Stimulated activated CD4-positive, alpha-beta T cell treated with anti-CD3 and anti-CD28 coated beads, Interleukin-2, amount 100 ng/mL, for 24 hours (primary cell): ENCODE measurements at regions not wholly inside any gene's neighbourhood (a gene's known extent, or its start where the extent isn't known, plus 50 kb on each side); places are given as distances from the start of the nearest gene placed in this dataset.
"Not testable (repeated sequence)": the region's sequence is repeated elsewhere in the genome, so short reads cannot be mapped to it uniquely, and the experiment has no call there.

ENCODE experiments used
- DNase-seq, 2 donors: peaks; one replicate each; pipeline ENCODE4 v3.0.0-alpha.2; 2020

DNA sequence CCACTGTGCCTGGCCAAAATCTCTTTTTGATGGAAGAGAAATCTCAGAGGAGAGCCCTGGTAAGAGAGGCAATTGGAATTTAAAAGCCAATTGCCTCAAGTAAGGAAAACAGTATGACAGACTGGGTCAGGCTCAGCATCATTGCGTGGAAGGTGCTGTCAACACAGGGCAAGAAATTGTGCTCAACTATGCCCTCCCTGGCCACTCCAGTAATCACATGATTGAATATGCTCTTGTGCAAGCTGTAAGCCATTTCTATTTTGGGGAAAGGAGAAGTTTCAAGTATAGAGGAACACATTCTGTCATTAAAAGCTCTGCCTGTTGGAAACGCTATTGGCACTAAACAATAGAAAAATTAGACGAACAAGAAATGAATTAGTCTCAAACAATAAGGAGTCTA lies 1127.7 kb downstream of the REEP3 start:
- DNase-seq = no peak

DNA sequence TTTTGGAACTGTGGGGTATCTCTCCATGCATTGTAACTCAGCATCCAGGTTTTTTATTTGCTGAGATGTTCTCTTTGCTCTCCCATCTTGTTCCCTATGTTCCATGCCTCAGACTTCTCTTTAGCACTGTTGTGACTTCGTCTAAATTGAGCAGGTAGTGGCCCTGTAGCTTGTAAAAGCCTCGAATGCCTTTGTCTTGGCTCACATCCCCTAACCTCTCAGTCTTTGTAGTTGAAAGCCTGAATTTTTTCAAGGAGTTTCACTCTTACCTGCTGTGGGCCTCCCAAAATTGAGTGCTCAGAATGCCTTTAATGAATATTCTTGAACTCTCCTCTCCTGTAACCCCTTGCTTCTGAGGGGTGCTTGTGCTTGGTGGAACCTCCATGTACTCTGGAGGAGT lies 1137.3 kb downstream of the REEP3 start:
- DNase-seq = no peak

DNA sequence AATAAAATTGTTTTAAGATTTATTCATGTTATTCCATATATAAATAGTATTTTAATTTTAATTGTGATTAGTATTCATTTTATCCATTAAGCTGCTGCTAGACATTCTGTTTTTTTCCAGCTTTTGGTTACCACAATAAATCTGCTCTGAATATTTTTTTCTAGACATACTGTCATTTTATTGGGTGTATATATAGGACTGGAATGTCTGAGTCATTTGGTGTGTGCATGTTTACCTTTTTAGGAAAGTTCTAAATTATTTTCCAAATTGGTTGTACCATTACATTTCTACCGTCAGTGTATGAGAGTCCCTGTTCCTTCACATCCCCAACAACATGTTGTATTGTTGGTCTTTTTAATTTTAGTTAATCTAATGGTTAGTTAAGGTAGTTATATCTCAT lies 1138.1 kb downstream of the REEP3 start:
- no peak for DNase-seq

DNA sequence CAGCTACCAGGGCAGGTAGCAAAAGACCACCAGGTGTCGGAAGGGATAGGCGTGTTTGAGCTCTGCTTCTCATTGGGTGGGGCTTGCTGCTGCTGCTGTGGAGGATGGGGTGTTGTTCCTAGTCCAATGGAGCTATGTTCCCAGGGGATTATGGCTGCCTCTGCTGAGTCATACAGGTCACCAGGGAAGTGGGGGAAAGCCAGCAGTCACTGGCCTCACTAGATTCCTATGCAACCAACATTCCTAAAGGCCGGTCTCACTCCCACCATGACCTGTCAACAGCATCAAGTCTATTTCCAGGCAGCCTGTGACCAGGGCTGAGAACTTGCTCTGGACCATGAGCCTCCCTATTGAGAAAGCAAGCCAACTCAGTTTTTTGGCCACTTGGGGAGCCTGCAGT lies 1160.8 kb downstream of the REEP3 start:
- DNase-seq = no peak

DNA sequence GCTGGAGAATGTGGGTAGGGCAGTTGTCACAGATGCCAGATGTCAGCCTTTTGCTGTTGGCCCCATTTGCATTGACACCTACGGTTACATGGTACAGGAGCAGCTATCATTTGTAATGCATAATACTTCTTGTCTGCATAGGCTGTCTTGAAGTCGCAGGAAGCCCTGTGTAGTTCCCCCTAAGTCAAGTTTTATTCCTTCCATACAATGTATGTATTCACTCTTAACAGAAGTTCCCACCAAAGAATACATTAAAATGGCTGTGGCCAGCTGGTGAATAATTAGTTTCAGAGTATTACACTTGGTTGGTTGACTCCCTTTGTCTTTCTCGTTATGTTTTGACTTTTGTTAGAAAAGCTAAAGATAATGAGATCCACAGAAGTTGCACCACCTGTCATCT lies 1169.0 kb downstream of the REEP3 start:
- no peak for DNase-seq

DNA sequence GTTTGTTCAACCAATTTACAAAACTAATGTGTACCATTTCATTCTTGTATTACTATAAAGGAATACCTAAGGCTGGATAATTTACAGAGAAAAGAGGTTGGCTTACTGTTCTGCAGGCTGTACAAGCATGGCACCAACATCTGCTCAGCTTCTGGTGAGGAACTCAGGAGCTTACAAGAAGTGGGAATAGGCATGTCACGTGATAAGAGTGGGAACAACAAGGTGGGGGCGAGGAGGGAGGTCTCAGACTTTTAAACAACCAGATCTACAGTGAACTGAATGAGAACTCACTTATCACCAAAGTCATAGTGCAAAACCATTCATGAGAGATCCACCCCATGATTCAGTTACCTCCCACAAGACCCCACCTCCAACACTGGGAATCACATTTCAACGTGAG lies 1178.0 kb downstream of the REEP3 start:
- DNase-seq = no peak

DNA sequence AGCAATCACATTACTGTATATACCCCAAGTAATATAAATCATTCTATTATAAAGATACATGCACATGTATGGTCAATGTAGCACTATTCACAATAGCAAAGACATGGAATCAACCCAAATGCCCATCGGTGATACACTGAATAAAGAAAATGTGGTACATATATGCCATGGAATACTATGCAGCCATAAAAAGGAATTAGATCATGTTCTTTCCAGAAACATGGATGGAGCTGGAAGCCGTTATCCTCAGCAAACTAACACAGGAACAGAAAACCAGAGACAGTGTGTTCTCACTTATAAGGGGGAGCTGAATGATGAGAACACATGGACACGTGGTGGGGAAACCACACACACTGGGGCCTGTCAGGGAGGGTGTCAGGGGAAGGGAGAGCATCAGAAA lies 1180.9 kb downstream of the REEP3 start:
- not testable (repeated sequence) for DNase-seq

DNA sequence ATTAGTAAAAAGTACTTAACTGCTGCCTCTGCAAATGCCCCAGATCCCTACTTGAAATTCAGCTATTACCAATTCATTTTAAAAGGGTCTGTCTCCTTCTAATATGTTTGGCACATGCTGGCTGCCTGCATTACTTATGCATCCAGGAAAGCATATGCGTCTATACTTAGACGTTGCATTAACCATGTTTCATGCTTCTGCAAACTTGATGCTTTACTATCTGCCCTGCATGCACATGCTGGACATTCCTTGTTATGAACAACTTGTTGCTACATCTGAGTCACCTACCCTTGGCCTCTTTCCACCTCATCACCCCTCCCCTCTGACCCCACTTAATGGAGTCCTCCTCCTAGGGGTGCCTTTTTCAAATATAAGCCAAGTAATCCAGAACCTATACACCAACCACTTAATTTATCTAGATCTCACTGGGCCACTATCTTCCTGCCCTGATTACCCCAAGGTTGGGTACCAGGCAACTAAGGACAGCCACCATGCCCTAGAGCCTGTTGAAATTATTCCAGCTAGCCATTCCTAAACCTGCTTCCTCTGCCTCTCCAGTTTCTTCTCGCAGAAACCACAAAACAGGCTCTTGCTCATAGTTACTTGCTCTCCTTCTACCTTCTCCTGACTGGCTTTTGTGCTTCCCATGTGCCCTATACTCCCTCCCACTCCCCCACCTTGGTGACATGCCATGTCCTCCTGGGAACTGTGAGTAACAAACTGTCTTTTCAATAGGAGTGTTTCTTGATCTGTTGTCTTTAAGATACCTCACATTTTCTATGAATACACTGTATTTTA lies 1187.9 kb downstream of the REEP3 start:
- DNase-seq = no peak

DNA sequence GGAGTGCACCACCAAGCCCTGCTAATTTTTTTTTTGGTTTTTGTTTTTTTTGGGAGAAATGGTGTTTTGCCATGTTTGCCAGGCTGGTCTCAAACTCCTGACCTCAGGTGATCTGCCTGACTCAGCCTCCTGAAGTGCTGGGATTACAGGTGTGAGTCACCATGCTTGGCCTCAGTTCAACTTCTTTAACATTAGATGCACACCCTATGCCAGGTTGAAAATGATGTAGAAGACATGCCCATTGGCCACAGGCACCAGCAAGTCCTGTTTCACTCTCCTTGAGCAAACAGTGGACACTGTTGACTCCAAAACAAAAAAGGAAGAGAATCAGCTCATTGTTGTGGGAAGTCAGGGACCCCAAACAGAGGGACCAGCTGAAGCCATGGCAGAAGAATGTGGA lies 1205.3 kb downstream of the REEP3 start:
- DNase-seq = no peak

DNA sequence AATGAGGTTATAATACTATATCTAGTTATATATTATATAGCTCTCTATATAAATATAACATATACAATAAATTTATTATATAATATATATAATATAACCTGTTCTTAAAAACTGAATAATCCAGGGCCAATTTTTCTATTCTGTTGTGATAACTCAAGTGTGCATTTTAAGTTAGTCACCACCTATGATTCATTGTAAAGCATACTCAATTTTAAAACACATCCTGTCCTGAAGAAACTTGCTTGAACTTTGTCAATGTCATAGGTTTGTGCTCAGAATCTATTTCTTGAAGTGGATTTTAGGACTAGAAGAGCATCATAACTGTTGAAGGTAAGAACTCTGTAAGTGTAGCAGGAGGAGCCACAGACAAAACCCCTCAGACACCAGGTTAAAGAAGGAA lies 1209.8 kb downstream of the REEP3 start:
- no peak for DNase-seq

DNA sequence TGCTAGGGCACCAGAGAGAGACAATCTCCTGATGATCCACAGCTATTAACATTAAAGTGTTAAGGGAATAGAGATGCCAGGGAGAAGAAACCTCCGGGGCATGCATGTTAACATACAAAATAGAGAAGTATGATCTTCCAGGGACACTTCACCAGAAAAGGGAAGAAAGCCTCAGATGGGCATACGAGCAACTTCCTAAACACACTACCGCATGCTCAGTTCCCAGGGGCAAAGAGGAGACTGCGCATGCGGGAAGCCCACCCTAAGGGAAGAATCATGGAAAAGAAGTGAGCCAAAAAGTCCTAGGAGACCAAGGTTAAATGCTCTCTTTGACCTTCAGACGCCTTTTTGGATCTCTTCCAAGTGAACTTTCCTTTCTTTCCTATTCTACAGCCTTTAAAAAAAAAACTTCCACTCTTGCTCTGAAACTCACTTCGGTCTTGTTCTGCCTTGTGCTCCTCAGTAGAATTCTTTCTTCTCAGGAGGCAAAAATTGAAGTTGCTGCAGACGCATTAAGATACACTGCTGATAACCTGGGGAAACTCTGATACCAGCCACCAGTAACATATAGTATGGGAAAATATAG lies 1211.3 kb downstream of the REEP3 start:
- DNase-seq = no peak

DNA sequence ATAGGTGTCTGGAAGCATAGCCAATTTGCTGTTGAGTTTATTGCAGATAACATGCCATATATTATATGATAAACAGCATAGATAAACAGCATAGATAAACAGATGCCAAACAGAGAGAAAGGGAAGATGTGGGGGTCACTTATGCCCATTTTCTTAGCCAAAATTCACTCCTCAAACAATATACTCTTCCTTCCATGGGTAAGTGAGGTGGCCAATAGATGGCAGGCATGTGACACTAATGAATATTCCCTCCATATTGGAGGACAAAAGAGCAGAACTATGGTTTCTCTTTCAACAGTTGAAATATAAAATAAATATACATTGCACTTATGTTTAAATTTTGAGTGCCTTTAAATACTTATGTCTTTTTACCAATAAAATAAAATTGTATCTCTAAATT lies 1212.8 kb downstream of the REEP3 start:
- no peak for DNase-seq

DNA sequence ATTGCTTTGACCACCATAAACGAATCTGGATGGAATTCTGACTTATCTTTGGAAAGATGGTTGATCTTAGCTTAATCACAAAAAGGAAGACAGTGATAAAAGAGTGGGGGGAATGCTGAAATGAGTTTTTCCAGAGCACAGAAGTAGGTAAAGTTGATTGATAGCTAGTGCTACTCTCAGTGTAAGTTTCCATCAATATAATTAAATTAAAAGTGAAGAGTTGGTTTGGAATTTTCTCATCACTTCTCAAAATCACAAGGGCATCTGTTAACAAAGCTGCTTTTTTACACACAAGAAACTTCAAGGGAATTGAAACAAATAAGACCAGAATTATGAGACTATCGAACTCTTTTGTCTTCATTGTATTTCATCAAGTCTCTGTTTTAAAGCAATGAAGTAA lies 1217.3 kb downstream of the REEP3 start:
- no peak for DNase-seq

DNA sequence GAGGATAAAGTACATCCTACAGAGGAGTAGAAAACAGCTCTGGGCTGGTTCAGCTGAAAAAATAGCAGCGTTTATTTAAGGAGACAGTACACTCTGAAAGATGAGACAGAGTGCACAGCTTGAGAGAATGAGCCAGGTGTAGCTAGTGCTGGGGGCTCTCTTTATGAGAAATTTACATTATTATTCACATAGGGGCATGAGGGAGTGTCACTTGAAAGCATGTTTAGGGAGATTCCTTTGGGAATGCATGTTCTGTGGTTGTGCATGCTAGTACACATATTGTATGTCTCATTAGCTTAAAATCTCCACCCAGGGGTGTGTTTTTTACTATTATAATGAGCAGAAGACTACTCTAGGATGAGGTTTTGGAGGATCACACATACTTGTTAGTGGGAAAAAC lies 1224.4 kb downstream of the REEP3 start:
- DNase-seq = no peak

DNA sequence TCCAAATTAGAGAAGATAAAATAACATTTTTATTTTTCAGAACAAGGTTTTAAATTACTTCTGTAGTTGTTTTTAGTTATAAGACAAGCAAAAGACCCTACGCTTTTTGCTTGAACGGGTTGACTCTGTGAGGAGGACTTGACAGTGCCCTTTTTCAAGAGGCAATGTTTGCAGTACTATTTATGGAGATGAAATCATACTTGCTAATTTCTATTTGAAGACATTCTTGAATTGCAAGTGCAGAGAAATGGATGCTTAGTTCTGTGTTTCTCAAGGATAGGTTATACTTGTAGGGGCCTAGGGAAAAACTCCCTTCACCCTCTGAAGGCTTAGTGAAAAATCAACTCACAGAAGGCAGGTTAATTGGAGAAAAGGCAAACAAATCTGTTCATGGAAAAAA lies 1229.5 kb downstream of the REEP3 start:
- no peak for DNase-seq

DNA sequence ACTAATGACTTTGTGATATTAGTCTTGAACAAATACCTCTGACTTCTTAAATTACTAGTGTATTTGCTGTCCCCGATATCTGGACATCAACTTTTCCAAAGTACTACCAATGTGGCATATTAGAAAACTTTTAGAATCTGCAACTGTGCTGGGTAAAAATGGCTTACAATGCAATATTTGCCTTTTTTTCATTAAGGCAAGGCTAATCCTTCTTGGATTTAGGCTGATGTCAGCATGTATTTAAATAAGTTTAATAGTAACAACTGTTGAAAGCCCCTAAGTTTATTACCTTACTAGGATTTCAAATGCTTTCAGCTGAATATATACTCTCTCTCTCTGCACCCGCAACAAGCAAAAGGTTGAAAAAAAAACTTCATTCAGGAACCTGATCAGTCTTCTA lies 1232.3 kb downstream of the REEP3 start:
- no peak for DNase-seq

DNA sequence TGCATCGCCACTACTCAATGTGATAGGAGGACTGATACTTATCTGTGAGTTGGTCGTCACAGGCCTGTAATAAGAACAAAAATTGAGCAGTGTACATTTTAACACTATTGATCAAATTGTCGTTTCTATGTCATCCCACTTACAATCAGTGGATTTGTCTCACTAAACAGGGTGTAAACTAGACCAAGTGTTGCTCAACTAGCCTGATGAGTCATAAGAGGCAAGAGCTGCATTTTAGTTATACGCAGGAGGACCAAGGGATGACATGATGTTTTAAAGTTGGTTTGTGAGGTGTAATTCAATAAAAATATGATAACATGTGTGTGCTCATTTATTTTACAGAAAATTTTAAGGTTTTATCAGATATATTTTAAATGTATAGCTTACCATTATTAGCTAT lies 1239.2 kb downstream of the REEP3 start:
- DNase-seq = no peak

DNA sequence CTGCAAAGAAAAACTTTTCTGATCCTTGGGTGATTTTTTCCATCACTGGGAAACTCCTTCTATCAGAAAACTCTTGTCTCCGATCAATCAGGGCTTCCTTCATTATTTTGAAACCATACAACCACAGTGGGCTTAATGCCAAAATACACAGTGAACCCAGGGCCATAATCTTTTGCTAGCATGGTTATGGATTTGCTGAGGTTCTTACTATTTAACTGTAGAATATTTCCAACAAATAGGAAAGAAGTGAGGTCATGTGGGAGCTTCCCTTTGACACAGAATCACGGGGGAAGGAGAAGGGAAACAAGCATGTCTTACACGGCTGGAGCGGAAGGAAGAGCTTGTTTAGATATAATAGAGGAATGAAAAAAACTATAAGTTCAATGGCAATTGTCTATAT lies 1241.7 kb downstream of the REEP3 start:
- DNase-seq = no peak

DNA sequence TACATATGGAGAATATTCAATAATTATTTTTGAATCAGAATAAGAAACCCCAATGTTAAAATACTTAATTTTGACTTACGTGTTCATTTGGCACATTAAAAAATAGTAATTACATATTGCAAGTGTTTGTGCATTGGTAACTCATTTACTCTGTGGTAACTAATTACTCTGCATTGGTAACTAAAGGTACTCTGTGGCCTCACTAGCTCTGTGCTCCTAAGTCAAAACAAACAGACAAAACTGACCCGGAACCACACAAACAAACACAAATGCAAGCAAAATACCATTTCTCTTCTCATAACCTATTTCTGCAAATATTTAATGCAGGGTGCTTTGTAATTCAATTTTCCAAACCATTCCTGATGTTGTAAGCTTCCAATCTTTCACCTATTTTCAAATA lies 1244.3 kb downstream of the REEP3 start:
- DNase-seq = no peak

DNA sequence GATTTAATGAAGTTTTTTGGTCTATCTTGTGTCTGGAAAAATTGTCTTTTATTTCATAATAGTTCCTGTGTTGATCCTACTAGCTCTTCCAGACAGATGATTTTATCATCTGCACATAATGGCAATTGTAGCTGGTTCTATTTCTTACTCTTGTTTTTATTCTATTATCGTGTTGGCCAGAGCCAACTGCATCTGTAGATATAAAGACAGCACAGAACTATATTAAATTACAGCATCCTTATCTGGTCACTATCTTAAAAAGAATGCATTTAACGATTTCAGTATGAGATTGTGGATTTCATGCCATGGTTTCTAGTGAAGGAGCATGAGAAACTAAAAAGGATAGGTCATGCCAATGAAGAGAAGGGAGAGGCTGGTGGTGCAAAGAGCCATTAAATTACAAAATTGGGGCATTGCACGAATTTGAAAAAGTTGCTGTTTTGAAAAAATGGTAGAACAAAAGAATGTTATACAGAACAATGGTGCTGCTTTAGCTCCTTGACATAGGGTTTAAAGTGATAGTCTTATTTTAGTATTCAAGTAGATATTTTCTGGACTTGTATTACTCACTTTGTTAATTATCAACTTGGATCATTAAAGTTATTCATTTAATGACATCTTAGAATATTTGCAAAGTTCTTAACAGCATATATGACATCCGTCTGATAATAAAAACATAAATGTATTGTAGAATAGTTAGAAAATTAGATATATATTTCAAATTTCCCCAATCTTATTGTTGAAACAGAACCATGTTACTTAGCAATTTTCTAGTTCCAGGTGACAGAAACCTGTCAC lies 1250.3 kb downstream of the REEP3 start:
- DNase-seq = no peak

DNA sequence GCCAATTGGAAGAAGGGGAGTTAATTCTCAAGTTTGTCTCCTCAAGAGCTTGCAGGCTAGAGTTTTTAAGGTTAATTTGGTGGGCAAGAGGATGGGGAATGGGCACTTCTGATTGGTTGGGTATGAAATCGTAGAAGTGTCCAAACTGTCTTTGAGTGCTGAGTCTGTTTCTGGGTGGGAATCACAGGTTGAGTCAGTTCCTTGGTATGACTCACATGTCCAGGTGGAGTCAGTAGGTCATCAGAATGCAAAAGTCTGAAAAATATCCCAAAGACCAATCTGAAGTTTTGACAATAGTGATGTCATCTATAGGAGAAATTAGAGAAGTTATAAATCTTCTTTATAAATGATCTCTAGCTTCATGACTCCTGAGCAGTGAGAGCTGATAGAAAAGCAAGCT lies 1252.2 kb downstream of the REEP3 start:
- DNase-seq = no peak

DNA sequence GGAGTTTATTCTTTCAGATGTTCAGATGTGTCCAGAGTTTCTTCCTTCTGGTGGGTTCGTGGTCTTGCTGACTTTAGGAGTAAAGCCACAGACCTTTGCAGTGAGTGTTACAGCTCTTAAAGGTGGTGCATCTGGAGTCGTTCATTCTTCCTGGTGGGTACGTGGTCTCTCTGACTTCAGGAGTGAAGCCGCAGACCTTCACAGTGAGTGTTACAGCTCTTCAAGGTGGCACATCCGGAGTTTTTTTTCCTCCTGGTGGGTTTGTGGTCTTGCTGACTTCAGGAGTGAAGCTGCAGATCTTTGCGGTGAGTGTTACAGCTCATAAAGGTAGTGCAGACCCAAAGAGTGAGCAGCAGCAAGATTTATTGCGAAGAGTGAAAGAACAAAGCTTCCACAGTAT lies 1263.2 kb downstream of the REEP3 start:
- DNase-seq = not testable (repeated sequence)

DNA sequence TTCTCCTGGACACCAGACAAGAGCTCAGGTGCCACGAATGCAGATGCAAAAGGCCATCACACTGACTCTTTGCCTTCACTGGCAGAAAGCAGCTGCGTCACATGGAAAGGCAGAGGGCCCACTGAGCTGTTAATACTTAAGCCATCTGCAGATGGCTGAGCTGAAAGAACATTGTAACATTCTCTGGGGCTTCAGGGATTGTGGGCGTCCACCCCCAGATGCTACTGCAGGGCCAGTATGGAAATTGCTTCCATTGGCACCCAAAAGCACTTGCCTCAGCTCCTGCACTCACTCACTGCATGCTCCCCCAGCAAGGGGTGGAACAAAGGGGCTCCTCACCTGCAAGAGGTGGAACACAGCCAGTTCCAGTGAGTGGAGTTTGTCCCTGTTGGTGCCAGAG lies 1264.6 kb downstream of the REEP3 start:
- no peak for DNase-seq

DNA sequence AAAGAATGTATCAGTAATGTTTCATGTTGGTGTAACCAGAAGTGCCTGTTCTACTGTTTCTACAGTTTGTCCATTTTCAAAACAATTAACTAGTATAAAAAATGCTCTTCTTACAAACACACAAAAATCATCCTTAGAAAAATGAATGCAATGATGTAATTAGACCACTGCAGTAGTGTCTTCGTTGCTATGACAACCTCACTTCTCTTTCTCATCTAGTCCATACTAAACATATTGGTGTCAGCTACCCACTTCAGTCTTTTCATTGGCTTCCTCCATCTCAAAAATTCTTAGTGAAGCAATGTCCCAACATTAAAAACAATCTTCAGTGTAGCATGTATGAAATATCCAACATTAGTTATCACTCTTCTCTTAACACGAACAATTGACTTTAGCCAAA lies 1265.8 kb downstream of the REEP3 start:
- DNase-seq = no peak
